Common myeloid progenitor, CD34-positive (primary cell): ENCODE measurements at regions not wholly inside any gene's neighbourhood (a gene's known extent, or its start where the extent isn't known, plus 50 kb on each side); places are given as distances from the start of the nearest gene placed in this dataset.

ENCODE experiments used
- CTCF ChIA-PET: fragments of 350-600 bp; sonication (Branson Sonifier 250); formaldehyde crosslinking; loops from one replicate; lab custom pipeline; 2021; ENCODE audit warnings: antibody characterized with exemption; lab: Charles Lee
- POLR2A ChIA-PET: fragments of 350-600 bp; sonication (Branson Sonifier 250); formaldehyde crosslinking; loops from one replicate; lab custom pipeline; 2021; ENCODE audit warnings: antibody characterized with exemption; lab: Charles Lee
- DNase-seq, 3 donors: peaks; one replicate each; pipeline versions ENCODE4 v3.0.0 to v3.0.0-alpha.2; 2013
- H3K27ac ChIP-seq, 2 experiments: 1 replicate in 1 of 2; 2 replicates in 1 of 2; pipeline ENCODE4 v1.7.0; 2013; ENCODE audit warnings: inconsistent platforms in 2 of 2, low read length in 2 of 2, mild to moderate bottlenecking in 2 of 2, low read depth in 1 of 2, moderate library complexity in 1 of 2; ENCODE audit not compliant: severe bottlenecking in 2 of 2, insufficient read depth in 1 of 2, poor library complexity in 1 of 2
- H3K27me3 ChIP-seq, 5 experiments: replicated peaks in 2 of 5; 1 replicate in 3 of 5; 2 replicates in 2 of 5; pipeline versions ENCODE4 v1.6.1 to v1.7.0; 2013; ENCODE audit warnings: low read length in 4 of 5, mild to moderate bottlenecking in 2 of 5, moderate library complexity in 2 of 5, inconsistent platforms in 1 of 5; ENCODE audit not compliant: insufficient read depth in 5 of 5, control insufficient read depth in 4 of 5
- H3K36me3 ChIP-seq, 4 experiments: 1 replicate in 2 of 4; 2 replicates in 2 of 4; pipeline versions ENCODE4 v1.6.1 to v1.7.0; 2013; ENCODE audit warnings: low read length in 3 of 4, control low read depth in 1 of 4, mild to moderate bottlenecking in 1 of 4; ENCODE audit not compliant: control insufficient read depth in 4 of 4, insufficient read depth in 4 of 4
- H3K4me1 ChIP-seq, 4 experiments: 1 replicate in 3 of 4; 2 replicates in 1 of 4; pipeline versions ENCODE4 v1.6.1 to v1.7.1; 2013; ENCODE audit warnings: low read length in 3 of 4, mild to moderate bottlenecking in 3 of 4, control low read depth in 1 of 4, inconsistent platforms in 1 of 4, moderate library complexity in 1 of 4; ENCODE audit not compliant: control insufficient read depth in 4 of 4, insufficient read depth in 4 of 4; ENCODE audit errors: control extremely low read depth in 1 of 4
- H3K4me3 ChIP-seq, 7 experiments: 1 replicate in 4 of 7; 2 replicates in 3 of 7; pipeline versions ENCODE4 v1.5.1 to v1.7.0; 2013; ENCODE audit warnings: mild to moderate bottlenecking in 7 of 7, low read length in 6 of 7, moderate library complexity in 6 of 7, inconsistent platforms in 2 of 7, low read depth in 2 of 7, control low read depth in 1 of 7; ENCODE audit not compliant: insufficient read depth in 4 of 7, control insufficient read depth in 1 of 7; ENCODE audit errors: extremely low read depth in 1 of 7
- H3K9me3 ChIP-seq, 5 experiments: 1 replicate in 4 of 5; 2 replicates in 1 of 5; pipeline versions ENCODE4 v1.6.1 to v1.7.1; 2013; ENCODE audit warnings: low read length in 4 of 5, mild to moderate bottlenecking in 2 of 5, inconsistent platforms in 1 of 5, low read depth in 1 of 5, moderate library complexity in 1 of 5; ENCODE audit not compliant: control insufficient read depth in 4 of 5, insufficient read depth in 2 of 5; ENCODE audit errors: control extremely low read depth in 1 of 5
- WGBS: methylation state at CpG from one replicate; pipeline ENCODE4 v1.1.5; 2013; ENCODE audit not compliant: insufficient coverage; 5-methylcytosine and 5-hydroxymethylcytosine counted together

DNA sequence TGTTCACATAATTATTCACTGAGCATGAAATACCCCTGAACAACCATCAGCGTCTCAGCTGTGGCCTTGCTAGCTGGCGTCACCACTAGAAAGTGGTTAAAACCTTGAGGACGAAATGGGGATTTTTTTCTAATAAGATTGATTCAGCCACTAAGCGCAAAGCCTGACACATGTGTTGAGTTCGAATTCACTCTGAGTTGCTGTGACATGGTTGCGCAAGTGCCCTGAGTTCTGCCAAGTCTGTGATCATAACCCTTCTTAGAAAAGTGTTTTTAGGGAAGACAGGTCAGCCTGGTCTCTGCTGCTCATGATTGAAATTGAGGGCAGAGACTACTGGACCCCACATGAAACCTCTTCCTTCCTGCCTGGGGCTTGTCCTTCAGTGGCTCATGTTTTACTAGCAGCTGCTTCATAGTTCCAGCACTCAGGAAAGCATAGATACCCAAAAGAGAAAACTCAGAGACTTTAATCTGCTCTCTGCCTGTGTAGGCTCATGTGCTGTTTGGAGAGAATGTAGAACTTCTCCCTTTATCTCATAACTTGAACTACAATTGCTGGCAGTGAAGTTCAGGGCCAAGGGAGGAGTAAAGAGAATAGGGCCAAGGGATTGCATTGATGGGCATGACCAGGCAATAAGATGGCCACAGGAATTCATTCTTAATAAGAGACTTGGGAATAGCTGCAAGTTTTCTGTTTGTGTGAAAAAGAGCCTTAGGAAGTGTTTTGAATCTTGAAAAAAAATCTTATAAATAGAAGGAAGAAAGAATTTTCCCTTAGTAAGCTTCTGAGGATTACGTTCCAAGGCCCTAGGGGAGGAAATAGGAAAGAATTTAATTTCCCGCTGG is 66.8 kb upstream of the CXCL14 start:
- ChIA-PET POLR2A (no interaction called here), CTCF (interaction anchor here (0.6 to 1.0 kb wide), 2 partner anchors 15 to 1910 kb away, joined by 3 read pairs; no protein-coding TSS in a partner anchor)
- Histone ChIP-seq H3K4me3 (no peak overlapping the region), H3K36me3 (no peaks in the 10 kb centered on the region), H3K27ac (no peak overlapping the region), H3K4me1 (peaks cover 0 to 6% (median 4%) of the 10 kb centered on the region in 4 experiments), H3K9me3 (no peaks in the 10 kb centered on the region), H3K27me3 (peaks cover 0 to 3% (median 0%) of the 10 kb centered on the region in 5 experiments)
- no peak for DNase-seq
- WGBS = 96% methylated on average over 6 of the region's 8 CpGs

DNA sequence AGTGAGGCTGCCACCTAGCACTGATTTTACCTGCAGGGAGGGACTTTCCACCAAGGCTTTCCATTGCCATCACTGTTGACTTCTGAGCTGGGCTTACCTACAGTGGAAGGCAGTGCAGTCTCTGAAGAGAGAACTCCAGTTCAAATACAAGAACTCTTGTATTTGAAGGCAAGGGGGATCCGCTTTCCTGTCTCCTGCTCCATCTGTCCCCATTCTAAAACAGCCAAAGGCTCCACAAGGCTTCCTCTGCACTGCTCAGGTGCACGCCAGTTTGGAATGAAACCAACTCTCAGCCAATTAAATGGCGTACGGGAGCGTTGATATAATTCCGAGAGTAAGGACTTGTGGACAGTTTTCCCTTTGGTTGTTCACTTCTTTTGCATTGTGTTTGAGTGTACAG is 66.0 kb upstream of the CXCL14 start:
- Histone ChIP-seq H3K4me1 (peaks cover 0 to 6% (median 4%) of the 10 kb centered on the region in 4 experiments), H3K27ac (no peak overlapping the region), H3K9me3 (no peaks in the 10 kb centered on the region), H3K4me3 (no peak overlapping the region), H3K27me3 (peaks cover 0 to 3% (median 0%) of the 10 kb centered on the region in 5 experiments), H3K36me3 (no peaks in the 10 kb centered on the region)
- 97% methylated on average over 5 of the region's 6 CpGs for WGBS
- no peak for DNase-seq
- ChIA-PET POLR2A (no interaction called here), CTCF (no interaction called here)

DNA sequence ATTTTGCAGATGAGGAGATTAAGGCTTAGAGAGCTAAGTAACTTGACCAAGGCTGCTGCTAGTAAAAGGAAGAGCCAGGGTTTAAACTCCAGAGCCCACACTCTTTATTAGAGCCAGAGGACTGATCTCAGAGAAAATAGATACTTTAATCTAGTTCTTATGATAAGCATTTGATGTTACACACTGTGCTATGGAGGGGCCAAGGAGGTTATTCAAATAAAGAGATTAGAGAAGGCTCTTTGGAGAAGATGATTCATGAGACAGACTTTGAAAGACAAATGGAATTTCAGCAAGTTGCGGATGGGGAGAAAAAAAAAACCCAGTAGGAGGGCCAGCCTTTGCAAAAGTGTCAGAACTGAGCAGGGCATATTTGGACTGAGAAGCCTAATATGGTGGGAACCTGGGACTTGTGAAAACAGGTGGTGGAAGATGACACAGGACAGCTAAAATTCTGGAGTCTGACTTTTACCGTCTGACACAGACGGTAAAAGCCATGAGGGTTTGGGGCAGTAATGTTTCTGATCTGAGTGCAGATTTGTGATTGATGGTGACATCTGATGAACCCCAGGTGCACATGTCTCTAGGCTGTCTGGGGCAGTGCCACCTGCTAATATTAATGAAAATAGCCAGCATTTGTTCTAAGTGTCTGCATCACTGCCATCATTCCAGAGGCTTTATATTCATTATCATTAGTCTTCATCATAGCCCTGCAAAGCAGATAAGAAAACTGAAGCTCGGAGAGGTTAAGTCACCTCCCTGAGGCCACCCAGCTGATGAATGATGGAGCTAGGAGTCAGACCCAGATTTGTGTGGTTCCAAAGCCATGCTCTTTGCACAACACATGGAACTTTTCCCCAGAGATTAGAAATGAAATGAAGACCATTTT is 65.3 kb upstream of the CXCL14 start:
- H3K27ac ChIP-seq = no peak overlapping the region
- H3K9me3 ChIP-seq = peaks cover 0 to 2% (median 0%) of the 10 kb centered on the region in 5 experiments
- ChIA-PET CTCF (no interaction called here), POLR2A (no interaction called here)
- H3K4me3 ChIP-seq = no peak overlapping the region
- no peak for DNase-seq
- H3K36me3 ChIP-seq = no peaks in the 10 kb centered on the region
- H3K4me1 ChIP-seq = peaks cover 0 to 6% (median 4%) of the 10 kb centered on the region in 4 experiments
- peaks cover 0 to 1% (median 0%) of the 10 kb centered on the region in 5 experiments for H3K27me3 ChIP-seq
- WGBS = 82% methylated on average over 2 of the region's 4 CpGs

DNA sequence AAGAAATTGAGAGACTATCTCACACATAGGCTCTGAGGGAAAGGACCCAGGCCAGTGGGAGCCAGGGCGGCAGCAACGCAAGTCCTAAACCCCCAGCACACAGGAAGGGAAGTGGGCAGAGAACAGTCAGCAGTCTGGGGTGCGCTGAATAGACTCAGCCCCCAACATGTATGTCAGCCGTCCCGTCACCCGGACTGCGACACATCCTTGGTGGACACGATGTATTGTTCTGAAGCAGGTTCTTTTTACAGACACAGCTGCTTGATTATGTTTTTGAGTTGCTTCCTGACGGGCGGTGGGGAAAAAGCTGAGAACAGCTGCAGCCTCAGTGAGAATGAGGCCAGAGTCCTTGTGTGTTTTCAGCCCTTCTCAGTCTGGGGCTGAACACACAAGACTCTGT is 64.1 kb upstream of the CXCL14 start:
- POLR2A ChIA-PET = no interaction called here

DNA sequence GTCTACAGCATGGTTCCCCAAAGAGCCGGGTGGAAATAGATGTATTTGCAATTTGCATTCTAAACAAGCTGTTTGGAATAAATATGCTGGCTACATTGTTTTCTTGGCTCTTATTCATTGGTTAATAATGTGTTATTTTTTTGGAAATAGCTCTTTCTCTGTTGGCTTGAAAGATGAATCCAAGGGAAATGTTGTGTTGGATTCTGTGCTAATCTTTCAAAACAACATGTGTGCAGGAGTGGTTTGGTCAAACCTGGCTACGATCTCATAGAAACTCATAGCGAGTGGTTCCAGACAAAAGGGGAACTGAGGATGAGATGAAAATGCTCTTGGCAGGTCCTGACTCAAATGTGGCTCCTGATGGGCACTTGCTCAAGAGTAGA is 63.7 kb upstream of the CXCL14 start:
- peaks cover 0 to 2% (median 0%) of the 10 kb centered on the region in 5 experiments for H3K9me3 ChIP-seq
- ChIA-PET POLR2A (no interaction called here), CTCF (no interaction called here)
- DNase-seq = no peak
- WGBS = 80% methylated on average over 3 of the region's 3 CpGs
- no peak overlapping the region for H3K4me3 ChIP-seq
- peaks cover 0 to 6% (median 4%) of the 10 kb centered on the region in 4 experiments for H3K4me1 ChIP-seq
- H3K27ac ChIP-seq = no peak overlapping the region
- peaks cover 0 to 1% (median 0%) of the 10 kb centered on the region in 5 experiments for H3K27me3 ChIP-seq
- H3K36me3 ChIP-seq = no peaks in the 10 kb centered on the region

More for the DNA sequence above, 64.1 kb upstream of the CXCL14 start:
- Histone ChIP-seq H3K4me3 (no peak overlapping the region), H3K27ac (no peak overlapping the region), H3K9me3 (peaks cover 0 to 2% (median 0%) of the 10 kb centered on the region in 5 experiments), H3K27me3 (peaks cover 0 to 1% (median 0%) of the 10 kb centered on the region in 5 experiments), H3K4me1 (peaks cover 0 to 6% (median 4%) of the 10 kb centered on the region in 4 experiments), H3K36me3 (no peaks in the 10 kb centered on the region)
- WGBS = 96% methylated on average over 10 of the region's 10 CpGs
- DNase-seq = no peak
- CTCF ChIA-PET = no interaction called here

DNA sequence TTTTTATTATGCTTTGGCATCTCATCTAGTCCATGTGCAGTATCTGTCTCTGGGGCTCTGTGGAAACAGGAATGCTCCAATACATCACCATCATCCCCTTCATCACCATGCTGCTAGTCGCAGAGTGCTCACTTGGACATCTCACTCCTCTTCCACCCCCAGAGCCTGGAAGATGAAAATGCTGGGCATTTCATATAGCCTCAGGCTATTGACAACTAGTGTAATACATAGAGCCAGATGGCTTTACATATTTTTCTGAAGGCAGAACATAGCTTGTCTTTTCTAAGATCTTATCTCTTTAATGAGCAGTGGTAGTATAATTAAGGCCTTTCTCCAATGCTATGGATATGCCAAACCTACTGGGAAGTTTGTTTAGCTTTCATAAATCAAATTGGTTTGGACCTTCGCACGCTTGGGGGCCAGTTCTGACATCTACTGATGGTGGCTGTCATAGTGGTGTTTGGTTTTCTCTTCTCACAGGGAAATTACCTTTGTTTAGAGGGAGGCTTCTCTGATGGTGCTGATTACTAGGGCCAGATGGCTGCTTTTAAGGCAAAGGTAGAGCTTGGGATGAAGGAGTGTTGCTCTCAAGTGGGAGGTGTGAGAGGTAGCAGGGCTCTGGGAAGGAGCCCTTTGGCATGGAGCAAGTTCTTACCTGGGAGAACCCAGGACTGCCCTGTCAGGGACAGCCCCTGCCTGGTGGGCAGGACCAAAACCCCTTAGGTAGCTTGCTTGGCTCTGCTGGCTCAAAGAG is 63.1 kb upstream of the CXCL14 start:
- Histone ChIP-seq H3K4me1 (peaks cover 0 to 6% (median 4%) of the 10 kb centered on the region in 4 experiments), H3K27ac (no peak overlapping the region), H3K4me3 (no peak overlapping the region), H3K36me3 (no peaks in the 10 kb centered on the region), H3K9me3 (peaks cover 0 to 2% (median 0%) of the 10 kb centered on the region in 5 experiments), H3K27me3 (peaks cover 0 to 1% (median 0%) of the 10 kb centered on the region in 5 experiments)
- no peak for DNase-seq
- ChIA-PET POLR2A (no interaction called here), CTCF (no interaction called here)
- WGBS = no CpG with 5 or more reads among the region's 3 CpGs
